ENCODE measurements at regions not wholly inside any gene's neighbourhood (a gene's known extent, or its start where the extent isn't known, plus 50 kb on each side); places are given as distances from the start of the nearest gene placed in this dataset.
A peak's percentile ranks its signal among the peaks of the same experiment; 100 is the strongest.
"Not testable (repeated sequence)": the region's sequence is repeated elsewhere in the genome, so short reads cannot be mapped to it uniquely, and the experiment has no call there.

DNA sequence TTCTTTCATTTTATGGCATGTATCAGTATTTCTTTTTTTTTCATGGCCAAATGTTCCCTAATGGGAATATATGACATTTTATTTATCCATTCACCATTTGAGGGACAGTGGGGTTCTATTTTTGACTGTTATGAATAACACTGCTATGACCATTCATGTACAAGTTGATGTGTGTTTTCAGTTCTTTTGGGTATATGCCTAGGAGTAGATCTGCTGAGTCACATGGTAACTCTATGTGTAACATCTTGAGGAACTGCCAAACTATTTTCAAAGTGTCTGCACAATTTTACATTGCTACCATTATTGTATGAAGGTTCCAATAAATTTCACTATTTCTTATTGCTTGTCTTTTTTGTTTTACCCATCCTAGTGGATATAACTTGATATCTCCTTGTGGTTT, 223.0 kb downstream of the TANC2 start:
- no peak for FAIRE-seq

- FAIRE-seq, result no peak
Measured at GRCh38 chr17:63189930-63190329, 223.9 kb downstream of the TANC2 start.

DNA sequence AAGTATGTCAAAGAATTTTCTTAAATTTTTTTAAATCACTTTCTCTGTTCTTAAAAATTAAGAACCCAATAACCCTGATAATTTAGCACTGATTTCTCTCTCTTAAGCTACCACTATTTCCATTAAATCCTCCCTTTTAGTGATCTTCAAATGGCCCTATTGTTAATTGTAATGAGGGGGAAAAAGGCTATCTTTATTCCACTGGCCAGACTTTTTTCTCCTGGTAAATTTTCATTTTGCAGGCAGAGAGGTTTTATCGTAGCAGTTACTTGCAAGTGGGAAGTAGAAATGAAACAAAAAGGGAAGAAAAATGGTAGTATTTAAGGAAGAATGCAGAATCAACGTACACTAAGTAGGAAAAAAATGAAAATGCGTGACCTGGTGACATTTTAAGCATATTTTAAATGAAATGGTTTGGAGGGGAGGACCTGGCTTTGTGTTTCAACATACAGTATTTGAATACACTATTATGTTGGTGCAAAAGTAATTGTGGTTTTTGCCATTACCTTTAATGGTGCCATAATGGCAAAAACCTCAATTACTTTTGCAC, 224.9 kb downstream of the TANC2 start:
- FAIRE-seq, result peak; percentile 78

- no peak for FAIRE-seq
Measured at GRCh38 chr17:63191610-63192009, 225.6 kb downstream of the TANC2 start.

- FAIRE-seq, result no peak
Measured at GRCh38 chr17:63193827-63194226, 227.8 kb downstream of the TANC2 start.

- peak; percentile 47 for FAIRE-seq
Measured at GRCh38 chr17:63196772-63197335, 230.8 kb downstream of the TANC2 start.

GRCh38 chr17:63203652-63204051, 237.6 kb downstream of the TANC2 start:
- no peak for FAIRE-seq

GRCh38 chr17:63221939-63222338, 224.2 kb downstream of the CYB561 start:
- no peak for FAIRE-seq

DNA sequence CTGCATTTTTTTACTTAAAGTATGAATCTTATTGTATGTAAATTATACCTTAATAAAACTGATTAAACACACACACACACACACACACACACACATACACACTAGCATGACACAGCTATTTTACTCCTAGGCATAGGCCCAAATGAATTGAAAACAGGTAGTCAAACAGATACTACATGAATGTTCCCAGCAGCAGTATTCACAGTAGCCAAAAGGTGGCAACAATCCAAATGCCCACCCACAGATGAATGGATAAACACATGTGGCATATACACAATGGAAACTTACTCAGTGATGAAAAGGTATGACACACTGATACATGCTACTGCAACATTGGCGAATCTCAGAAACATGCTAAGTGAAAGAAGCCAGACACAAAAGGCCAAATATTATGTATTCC, 223.5 kb downstream of the CYB561 start:
- FAIRE-seq, result no peak

DNA sequence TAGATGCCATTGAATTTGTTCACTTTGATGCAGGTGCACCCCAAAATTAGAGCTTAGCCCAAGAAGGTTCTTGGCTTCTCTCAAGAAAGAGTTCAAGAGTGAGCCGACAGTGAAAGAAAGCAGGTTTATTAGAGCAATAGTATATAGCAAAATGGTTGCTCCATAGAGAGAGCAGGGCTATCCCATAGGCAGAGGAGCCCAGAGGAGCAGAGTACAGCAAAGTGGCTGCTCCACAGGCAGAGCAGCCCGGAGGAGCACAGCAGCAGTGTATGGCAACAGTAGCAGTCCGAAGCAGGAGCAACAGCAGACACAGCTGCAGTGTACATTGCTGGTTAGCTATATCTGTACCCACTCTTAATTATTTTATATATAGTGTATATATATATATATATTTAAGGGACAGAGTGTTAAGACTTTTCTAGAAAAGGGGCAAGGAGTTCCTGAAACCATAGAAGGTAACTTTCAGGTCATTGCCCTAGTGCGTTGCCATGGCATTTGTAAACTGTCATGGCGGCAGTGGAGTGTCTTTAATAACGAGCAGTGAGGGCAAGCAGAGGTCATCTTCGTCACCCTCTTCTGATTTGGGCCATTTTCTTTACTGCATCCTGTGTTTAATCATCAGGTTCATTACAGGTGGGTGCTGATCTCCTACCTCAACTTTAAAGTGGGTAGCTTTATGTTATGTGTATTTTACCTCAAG, 222.7 kb downstream of the CYB561 start:
- FAIRE-seq, result no peak

GRCh38 chr17:63224644-63225043, 221.5 kb downstream of the CYB561 start:
- FAIRE-seq, result no peak

- FAIRE-seq, result not testable (repeated sequence)
Measured at GRCh38 chr17:63226720-63227119, 219.4 kb downstream of the CYB561 start.

- FAIRE-seq, result not testable (repeated sequence)
Measured at GRCh38 chr17:63231015-63231620, 215.0 kb downstream of the CYB561 start.

- FAIRE-seq, result no peak
Measured at GRCh38 chr17:63232565-63233310, 213.4 kb downstream of the CYB561 start.

GRCh38 chr17:63240106-63240505, 206.0 kb downstream of the CYB561 start:
- no peak for FAIRE-seq

- FAIRE-seq, result no peak
Measured at GRCh38 chr17:63246344-63246743, 199.8 kb downstream of the CYB561 start.

GRCh38 chr17:63247706-63248105, 198.4 kb downstream of the CYB561 start:
- no peak for FAIRE-seq

DNA sequence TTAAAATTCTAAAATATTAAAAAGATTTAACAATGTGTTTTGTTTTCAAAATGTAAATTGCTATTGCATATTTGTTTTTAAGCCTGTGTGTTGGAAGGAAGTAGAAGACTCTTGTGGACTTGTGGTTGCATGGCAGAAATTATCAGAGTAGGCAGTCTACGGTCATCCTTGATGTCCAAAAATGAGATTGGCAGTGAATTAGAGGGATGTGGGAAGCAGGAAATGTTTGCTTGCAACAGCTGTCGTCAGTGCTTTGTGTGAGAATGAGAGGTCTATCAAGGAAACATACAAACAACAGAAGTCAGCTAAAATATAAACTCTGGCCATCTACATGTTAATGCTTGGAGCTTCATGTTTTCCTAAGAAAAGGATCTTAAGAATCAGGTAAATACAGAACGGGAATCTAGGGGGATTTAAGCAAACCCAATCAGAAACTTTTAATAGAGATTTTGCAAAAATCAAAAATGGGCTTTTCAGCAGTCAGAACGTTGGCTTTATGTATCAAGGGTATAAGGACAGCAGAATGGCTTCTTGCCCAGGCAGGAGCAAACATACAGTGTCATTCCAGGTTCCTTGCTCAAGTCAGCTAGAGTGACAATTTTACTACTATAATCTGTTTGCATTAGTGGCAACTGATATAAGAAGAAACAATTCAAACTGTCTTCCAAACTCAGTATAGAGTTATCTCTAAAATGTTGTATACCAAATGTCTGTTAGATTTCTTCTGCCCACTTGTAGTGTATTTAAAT, 196.7 kb downstream of the CYB561 start:
- FAIRE-seq, result peak; percentile 56

DNA sequence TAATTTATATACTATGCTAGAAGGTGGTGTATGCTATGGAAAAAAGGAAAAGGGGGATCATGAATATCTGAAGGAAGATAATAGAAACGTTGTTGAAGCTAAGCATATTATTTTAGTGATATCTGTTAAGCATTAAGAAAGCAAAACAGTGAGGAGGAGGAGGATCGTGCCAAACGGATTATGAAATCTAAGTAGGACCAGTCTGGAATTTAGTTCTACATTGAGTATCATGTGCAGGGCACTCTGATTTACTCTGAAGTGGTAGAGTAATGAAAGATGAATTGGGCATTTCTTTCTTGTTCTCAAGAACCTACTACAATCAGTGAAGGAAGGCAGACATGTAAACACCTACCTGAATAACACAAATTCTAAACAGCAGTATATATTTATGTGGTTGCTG, 195.3 kb downstream of the CYB561 start:
- FAIRE-seq, result no peak

- no peak for FAIRE-seq
Measured at GRCh38 chr17:63258785-63259184, 187.3 kb downstream of the CYB561 start.

DNA sequence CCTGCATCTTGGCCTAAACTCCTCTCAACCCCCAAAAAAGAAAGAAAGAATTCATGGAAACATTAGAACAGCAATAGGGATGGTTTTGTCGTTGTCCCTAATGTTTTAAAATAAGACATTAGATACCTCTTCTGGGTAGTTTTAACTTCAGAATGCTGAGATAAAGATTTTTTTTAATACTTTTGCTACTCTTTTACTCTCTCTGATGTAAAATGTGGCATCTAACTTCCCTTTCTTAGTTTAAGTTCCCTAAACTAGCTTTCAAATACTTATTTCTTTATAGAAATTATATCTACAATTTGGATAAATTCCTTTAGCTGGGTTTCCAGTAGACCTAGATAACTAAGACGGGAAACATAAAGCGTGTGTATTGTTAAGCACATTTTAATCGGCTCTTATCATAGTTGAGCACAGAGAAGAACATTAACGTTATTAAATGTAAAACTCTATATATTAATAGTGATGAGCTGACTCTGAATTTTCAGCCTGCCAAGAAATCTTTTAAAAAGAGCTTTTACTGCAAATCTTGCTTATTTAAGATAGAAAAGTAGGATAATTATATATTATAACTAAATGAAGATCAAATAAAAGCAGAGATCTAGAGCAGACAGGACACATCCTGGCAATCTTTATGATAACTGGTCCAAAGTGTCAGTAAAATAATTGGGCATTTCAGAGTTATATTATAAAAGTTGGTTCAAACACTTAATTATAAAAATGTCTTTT, 183.2 kb downstream of the CYB561 start:
- no peak for FAIRE-seq

- FAIRE-seq, result no peak
Measured at GRCh38 chr17:63265526-63265925, 180.6 kb downstream of the CYB561 start.

All from islet of Langerhans (tissue), 1 donor.